Liver (tissue), 3 donors: ENCODE measurements at regions not wholly inside any gene's neighbourhood (a gene's known extent, or its start where the extent isn't known, plus 50 kb on each side); places are given as distances from the start of the nearest gene placed in this dataset.

Source experiments
- ATF3 ChIP-seq: IDR thresholded peaks from 2 replicates; pipeline ENCODE4 v1.6.1; 2016; ENCODE audit warnings: antibody characterized with exemption
- CTCF ChIP-seq: fragments of 150-350 bp; IDR thresholded peaks from 2 replicates; pipeline ENCODE4 v1.5.1; 2017; ENCODE audit warnings: improper control_type of control experiment, low read depth, low read length; ENCODE audit not compliant: missing input control
- EGR1 ChIP-seq, 2 donors: IDR thresholded peaks; 2 replicates each; pipeline ENCODE4 v1.6.1; 2016 to 2018; ENCODE audit warnings: antibody characterized with exemption in 2 of 2, low read depth in 2 of 2
- GABPA ChIP-seq, 2 donors: IDR thresholded peaks in 1 of 2; conservative IDR thresholded peaks in 1 of 2; 2 replicates each; pipeline ENCODE4 v1.6.1; 2016; ENCODE audit warnings: antibody characterized with exemption in 2 of 2, mild to moderate bottlenecking in 1 of 2, moderate library complexity in 1 of 2
- JUND ChIP-seq, 2 donors: IDR thresholded peaks; 2 replicates each; pipeline ENCODE4 v1.6.1; 2016; ENCODE audit warnings: antibody characterized with exemption in 2 of 2
- MAX ChIP-seq: IDR thresholded peaks from 2 replicates; pipeline ENCODE4 v1.6.1; 2016; ENCODE audit warnings: antibody characterized with exemption
- RAD21 ChIP-seq, 2 donors: IDR thresholded peaks; 2 replicates each; pipeline ENCODE4 v1.6.1; 2016; ENCODE audit warnings: antibody characterized with exemption in 2 of 2, mild to moderate bottlenecking in 2 of 2
- REST ChIP-seq: IDR thresholded peaks from 2 replicates; pipeline ENCODE4 v1.6.1; 2016; ENCODE audit warnings: antibody characterized with exemption, mild to moderate bottlenecking
- RXRA ChIP-seq, 2 donors: IDR thresholded peaks; 2 replicates each; pipeline ENCODE4 v1.6.1; 2017 to 2018; ENCODE audit warnings: antibody characterized with exemption in 2 of 2, mild to moderate bottlenecking in 1 of 2
- YY1 ChIP-seq: IDR thresholded peaks from 2 replicates; pipeline ENCODE4 v1.6.1; 2016; ENCODE audit warnings: antibody characterized with exemption, mild to moderate bottlenecking
- ZBTB33 ChIP-seq: IDR thresholded peaks from 2 replicates; pipeline ENCODE4 v1.6.1; 2016; ENCODE audit warnings: antibody characterized with exemption
- donor health status: healthy.
- donor health status: healthy.

- TF ChIP-seq REST, result no peak
- TF ChIP-seq CTCF, result no peak
- TF ChIP-seq GABPA (IDR thresholded peaks at IDR 0.05 in 1 of 2, conservative IDR thresholded peaks at IDR 0.05 in 1 of 2), result no peak
- TF ChIP-seq JUND (IDR thresholded peaks at IDR 0.05), result no peak
- TF ChIP-seq YY1, result no peak
- TF ChIP-seq ATF3, result no peak
- TF ChIP-seq ZBTB33, result no peak
- TF ChIP-seq MAX, result no peak
- no peak for TF ChIP-seq RAD21 (IDR thresholded peaks at IDR 0.05)
- no peak for TF ChIP-seq RXRA (IDR thresholded peaks at IDR 0.05)
- no peak for TF ChIP-seq EGR1 (IDR thresholded peaks at IDR 0.05; ENCODE audit: low read depth in 2 of 2)
Measured at GRCh38 chr15:31468911-31469785, 142.5 kb downstream of the KLF13 start.
